NCI-H2107 (cell line): ENCODE measurements at regions not wholly inside any gene's neighbourhood (a gene's known extent, or its start where the extent isn't known, plus 50 kb on each side); places are given as distances from the start of the nearest gene placed in this dataset.

Experiments
- DNase-seq: peaks from one replicate; lab custom pipeline; 2025; lab: John Stamatoyannopoulos, UW

DNA sequence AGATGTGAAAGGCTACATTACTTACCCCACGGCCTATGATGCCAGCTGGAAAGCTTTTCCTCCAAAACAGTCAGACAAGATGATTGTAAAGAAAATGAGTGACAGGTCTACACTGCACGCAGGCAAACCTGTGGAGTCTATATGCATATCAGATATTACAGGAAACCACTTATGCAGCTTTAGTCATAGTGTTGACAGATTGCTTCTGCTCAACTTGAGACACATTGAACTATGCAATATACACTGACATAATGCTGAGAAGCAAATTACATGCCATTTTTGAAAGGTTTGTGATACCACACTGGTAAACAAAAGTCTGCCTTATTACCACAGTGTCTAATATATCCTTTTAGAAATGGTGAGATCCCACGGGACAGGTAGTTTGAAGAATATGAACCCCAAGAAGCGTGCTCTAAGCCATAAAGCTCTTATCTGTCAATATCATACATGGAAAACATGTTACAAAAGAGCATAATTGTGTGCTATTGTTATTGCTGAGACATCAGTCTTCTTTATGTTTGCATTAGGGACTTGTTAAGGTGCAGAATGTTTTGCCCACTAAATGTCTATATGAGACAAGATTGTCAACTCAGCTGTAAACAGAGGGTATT is 1835.8 kb upstream of the TENM3 start:
- no peak for DNase-seq

DNA sequence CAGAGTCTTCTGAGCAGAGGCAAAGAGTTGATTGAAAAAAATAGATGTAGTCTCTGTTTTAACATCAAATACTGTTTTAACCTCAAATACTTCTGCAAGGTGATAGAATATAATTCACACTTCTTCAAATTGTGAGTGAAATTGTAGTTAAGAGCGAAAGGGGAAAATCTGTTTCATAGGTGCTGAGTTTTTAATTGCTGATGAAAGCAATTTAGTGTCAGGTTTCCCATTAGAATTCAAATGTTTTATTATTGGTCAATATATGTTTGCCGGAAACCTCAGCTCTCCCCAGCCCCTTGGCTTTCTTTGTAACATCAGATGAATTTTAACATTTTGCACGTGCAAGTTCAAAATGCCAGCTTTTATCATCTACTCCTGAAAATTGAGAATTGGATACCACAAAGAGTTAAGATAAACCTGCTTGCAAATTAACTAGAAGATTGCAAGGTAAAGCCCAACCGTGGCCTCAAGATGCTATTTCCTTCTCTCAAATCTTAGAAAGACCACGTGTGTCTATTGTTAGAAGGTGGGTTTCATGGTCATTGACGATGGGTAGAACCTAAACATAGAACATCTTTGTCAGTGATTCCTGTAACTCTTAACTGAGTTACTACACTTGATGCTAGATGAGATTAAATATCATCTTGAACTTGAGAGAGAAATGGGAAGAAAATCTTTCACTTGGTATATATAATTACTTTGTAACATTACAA is 1824.2 kb upstream of the TENM3 start:
- DNase-seq, result no peak

DNA sequence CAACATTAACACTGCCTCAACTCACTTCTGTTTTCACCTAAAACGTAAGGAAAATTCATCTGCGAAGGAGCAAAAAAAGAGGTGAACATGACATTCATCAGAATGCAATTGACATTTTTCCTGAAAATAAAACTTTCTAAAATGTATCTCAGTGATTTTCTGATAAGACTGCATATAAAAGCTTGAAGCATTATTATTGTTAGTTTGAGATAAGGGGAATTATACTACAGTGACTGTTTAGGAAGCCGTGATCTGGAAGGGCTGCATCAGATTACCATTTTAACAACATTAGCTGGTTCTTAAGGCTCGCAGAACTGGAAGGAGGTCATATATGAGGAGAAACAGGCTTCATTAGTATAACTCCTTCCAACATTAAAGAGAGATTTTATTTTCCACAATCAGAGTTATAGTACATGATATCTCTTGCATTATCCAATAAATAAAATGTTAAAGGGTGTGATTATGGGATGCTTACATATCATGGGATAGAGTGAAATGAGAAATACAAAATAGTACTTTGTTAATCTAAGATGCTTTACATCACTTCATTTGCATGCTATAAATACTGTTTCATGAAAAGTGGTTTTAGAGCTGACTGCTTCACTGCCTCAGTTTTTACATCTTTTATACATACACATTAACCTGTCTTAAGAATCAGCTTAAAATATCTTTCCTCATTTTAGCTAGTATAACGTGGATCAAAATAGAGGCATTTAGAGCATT is 1820.1 kb upstream of the TENM3 start:
- no peak for DNase-seq

DNA sequence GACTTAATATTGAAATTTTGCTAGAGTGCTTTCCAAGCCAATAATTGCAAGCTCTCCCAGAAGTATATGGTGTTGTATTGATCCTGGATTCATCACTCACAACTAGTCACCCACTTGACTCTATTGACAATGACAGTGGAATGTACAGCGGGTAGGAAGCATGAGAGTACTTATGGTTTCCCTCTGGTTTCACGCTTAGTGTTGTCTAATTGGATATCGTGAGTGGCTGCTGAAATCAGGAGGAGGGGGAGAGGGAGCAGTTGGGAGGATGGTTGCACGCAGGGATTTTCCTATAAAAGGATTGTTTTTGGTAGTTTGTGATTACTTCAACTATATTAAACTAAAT is 1819.5 kb upstream of the TENM3 start:
- DNase-seq, result no peak

DNA sequence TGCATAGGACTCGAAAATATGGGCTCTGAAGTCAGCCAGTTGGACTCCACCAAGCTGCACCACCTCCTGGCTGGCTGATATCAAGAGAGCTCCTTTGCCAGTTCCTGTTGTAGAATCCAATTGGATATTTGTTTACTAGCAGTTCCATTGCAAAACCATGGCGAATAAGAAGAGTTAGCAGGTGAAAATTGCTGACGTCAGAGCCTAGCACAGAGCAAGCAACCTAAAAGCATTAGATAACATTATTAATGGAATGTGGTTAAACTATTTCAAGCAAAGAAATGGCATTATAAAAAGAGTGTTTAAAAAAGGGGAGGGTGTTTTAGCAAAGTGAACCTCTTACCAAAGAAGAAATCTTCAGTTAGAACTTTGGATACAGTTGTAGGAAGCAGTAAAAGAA is 1816.3 kb upstream of the TENM3 start:
- no peak for DNase-seq

GRCh38 chr4:180430283-180430682 is 1812.9 kb upstream of the TENM3 start:
- no peak for DNase-seq

- no peak for DNase-seq
Measured at GRCh38 chr4:180434131-180434895, 1808.9 kb upstream of the TENM3 start.

DNA sequence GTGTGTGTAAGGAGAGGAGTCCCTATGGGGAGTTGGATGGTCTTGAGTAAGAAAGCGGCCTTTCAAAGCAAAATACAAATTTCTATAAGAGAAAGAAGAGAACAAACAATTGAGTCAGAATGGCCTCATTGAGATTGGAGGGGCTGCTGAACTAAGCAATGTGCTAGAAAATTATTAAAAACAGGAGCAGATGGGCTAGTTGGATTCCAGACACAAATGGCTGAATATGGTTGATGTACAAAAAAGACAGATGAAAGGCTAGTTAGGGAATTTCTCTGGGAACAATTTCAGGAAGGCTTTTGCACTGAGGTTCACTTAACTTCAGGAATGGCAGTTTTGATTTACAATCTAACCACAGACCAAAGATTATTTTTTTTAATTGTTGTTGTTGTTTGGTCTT is 1806.8 kb upstream of the TENM3 start:
- DNase-seq, result no peak

- no peak for DNase-seq
Measured at GRCh38 chr4:180437601-180438000, 1805.6 kb upstream of the TENM3 start.

GRCh38 chr4:180448306-180448705 is 1794.9 kb upstream of the TENM3 start:
- DNase-seq, result no peak

GRCh38 chr4:180449395-180449956 is 1793.7 kb upstream of the TENM3 start:
- no peak for DNase-seq

DNA sequence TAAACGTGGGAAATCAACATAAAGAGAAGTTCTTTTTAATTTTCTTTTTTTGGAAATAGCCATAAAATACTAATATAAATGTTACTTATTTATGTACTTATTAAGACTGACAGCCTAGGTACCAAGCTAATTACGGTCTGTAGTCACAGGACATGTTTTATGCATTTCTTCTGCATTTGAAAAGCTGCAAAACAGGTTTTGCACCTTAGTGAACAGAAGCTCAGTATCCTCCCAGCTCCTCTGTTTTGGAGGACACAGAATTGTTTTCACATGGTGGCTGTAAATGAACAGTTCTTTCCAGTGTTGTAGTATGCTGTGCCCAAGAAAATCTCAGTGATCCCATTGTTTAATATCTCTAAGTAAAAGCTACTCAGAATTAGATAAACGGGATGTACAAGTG is 1788.0 kb upstream of the TENM3 start:
- no peak for DNase-seq

DNA sequence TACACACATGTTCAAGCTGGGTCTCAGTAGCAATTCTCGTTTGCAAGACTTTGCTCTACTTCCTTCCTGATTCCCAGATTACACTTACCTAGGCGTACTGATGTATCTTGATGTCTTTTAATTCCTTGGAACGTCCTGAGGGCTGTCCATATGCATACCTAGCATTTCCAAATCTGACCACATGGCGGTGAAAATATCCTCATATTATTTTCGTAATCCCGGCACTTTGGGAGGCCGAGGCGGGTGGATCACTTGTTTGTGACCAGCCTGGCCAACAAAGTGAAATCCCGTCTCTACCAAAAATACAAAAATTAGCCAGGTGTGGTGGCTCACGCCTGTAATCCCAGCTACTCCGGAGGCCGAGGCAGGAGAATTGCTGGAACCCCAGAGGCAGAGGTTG is 1786.3 kb upstream of the TENM3 start:
- DNase-seq, result no peak

GRCh38 chr4:180462116-180462515 is 1781.1 kb upstream of the TENM3 start:
- DNase-seq, result no peak

DNA sequence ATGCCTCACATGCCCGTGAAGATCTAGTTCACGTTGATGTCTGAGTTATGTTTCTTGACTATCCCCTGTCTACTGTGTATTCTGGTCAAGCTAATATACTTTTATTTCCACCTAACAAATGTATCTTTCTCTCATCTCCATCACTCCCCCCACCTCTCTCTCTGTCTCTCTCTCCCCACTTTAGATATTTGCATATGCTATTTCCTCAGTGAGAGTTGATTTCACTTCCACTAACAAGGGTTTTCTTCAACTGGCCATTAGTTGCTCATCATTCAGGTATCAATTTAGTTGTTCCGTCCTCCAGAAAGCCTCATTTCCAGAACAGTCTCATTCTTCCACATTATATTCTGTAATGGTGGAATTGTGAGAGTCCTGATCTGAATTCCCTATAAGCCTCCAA is 1777.8 kb upstream of the TENM3 start:
- DNase-seq, result no peak

DNA sequence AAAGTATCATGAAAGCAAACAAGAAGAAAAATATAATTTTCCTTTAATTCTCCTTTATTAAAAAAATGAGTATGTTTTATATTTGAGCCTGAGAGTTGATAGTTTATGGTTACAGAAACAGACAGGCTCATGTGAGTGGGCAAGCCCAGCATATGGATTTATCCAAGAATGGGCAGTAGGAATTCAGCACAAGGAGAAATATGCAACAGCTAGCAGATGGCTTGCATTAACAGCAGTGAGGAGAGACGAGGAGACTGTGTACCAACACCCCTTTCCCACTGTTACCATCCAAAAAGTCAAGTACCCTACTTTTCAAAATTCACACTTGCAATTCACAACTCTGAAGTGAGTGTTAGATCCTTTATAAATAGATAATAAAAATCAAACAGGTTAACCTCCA is 1760.2 kb upstream of the TENM3 start:
- no peak for DNase-seq

GRCh38 chr4:180485407-180485806 is 1757.8 kb upstream of the TENM3 start:
- no peak for DNase-seq

DNA sequence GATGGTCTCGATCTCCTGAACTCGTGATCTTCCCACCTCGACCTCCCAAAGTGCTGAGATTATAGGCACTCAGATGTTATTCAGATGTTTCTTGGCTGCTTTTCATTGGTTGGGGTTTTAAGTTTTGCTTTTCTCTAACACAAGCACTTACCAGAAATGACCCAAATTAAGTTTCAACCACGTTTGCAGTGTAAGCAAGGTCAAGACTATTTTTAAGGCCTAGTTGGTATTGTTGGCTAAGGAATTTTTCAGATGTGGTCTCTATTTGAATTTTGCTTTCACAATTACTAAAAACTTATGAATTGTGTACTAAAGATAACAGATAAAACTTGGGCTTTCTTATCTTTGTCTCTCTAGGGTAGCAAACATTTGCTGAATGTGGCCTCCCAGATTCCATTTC is 1756.9 kb upstream of the TENM3 start:
- DNase-seq, result no peak

DNA sequence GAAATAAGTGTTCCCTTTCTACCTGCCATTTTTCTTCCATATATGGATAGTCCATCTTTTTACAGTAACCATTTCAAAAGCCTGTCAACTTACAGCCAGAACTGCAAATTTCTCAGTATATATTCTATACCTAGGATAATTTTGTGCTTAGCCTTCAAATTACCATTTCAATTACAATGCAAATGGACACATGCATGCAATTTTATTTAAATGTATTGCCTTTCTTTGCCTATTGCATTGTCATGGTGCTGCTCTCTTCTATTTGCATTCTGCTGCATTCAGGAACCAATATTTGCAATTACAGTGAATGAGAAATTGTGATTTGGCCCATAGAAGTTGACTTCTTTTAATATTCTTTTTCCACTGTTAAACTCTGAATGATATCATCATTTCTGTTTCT is 1753.4 kb upstream of the TENM3 start:
- DNase-seq, result no peak

- DNase-seq, result no peak
Measured at GRCh38 chr4:180491210-180491609, 1752.0 kb upstream of the TENM3 start.

GRCh38 chr4:180493299-180493698 is 1749.9 kb upstream of the TENM3 start:
- no peak for DNase-seq

DNA sequence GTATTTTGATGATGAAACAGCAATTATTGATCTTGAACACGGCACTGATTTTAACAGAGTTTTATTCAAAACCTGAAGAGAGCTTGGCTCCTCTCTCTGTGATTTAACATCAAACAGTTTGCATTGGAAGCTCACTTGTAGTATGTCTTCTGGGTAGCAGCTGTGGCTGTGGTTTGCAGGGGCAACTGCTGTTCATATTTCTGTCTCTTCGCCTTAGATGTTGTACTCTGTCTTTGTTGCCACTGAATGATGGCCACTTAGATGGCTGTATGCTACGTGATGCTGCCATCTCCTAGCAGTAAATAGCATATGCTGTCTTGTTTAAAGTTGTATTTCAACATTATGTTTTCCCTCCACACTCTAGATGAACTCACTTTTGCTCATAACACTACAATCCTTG is 1743.0 kb upstream of the TENM3 start:
- no peak for DNase-seq
